Peyer's patch (tissue), 4 donors: ENCODE measurements at regions not wholly inside any gene's neighbourhood (a gene's known extent, or its start where the extent isn't known, plus 50 kb on each side); places are given as distances from the start of the nearest gene placed in this dataset.

Experiments used
- POLR2A ChIP-seq, 2 donors: fragments of 450-650 bp; IDR thresholded peaks; one replicate each; pipeline ENCODE4 v1.5.1; 2017; ENCODE audit warnings: antibody characterized with exemption in 2 of 2, mild to moderate bottlenecking in 2 of 2, moderate library complexity in 2 of 2
- TF ChIP-seq, protein P1 (sequence below), 6 experiments: fragments of 450-650 bp in 4 of 6; fragments of 200-600 bp in 2 of 6; sonication (generic) in 1 of 6; IDR thresholded peaks; one replicate each; pipeline ENCODE4 v1.5.1; 2017 to 2019; ENCODE audit warnings: antibody characterized with exemption in 6 of 6, mild to moderate bottlenecking in 3 of 6, moderate library complexity in 1 of 6

DNA sequence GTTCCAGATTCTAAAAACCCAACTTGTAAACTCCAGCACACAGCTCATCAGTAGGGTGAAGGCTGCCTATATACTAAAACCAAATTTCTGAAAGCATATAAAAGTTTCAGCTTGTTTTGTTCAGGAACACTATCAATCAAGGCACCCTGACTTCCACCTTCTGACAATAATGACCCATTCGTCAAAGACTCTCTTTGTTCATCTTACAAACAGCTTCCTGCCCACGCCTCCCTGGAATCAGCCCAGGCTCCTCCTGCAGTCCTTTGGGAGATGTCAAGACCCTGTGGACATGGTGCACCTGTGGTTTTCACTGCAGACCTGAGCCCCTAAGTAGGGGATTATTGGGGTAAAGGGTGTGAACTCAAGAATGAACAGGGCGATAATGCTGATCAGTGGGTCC, 178.9 kb upstream of the CAMK1G start:
- TF ChIP-seq, protein P1, sequence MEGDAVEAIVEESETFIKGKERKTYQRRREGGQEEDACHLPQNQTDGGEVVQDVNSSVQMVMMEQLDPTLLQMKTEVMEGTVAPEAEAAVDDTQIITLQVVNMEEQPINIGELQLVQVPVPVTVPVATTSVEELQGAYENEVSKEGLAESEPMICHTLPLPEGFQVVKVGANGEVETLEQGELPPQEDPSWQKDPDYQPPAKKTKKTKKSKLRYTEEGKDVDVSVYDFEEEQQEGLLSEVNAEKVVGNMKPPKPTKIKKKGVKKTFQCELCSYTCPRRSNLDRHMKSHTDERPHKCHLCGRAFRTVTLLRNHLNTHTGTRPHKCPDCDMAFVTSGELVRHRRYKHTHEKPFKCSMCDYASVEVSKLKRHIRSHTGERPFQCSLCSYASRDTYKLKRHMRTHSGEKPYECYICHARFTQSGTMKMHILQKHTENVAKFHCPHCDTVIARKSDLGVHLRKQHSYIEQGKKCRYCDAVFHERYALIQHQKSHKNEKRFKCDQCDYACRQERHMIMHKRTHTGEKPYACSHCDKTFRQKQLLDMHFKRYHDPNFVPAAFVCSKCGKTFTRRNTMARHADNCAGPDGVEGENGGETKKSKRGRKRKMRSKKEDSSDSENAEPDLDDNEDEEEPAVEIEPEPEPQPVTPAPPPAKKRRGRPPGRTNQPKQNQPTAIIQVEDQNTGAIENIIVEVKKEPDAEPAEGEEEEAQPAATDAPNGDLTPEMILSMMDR (IDR thresholded peaks at IDR 0.05) = no peak
- no peak for TF ChIP-seq POLR2A (IDR thresholded peaks at IDR 0.05)
